Astrocyte (in vitro differentiated cells and primary cell): ENCODE measurements at regions not wholly inside any gene's neighbourhood (a gene's known extent, or its start where the extent isn't known, plus 50 kb on each side); places are given as distances from the start of the nearest gene placed in this dataset.

ENCODE experiments used
- DNase-seq: peaks from one replicate; pipeline ENCODE4 v3.0.0-alpha.2; 2010; ENCODE audit warnings: low read depth
- FAIRE-seq: peaks from 2 replicates; lab custom pipeline; 2011; peaks lifted over from hg19 to GRCh38; lab: Jason Lieb, UNC
- H2AFZ ChIP-seq: 2 replicates; pipeline ENCODE4 v1.6.0; 2012; ENCODE audit warnings: low read depth, low read length, inconsistent platforms
- H3K27ac ChIP-seq: 2 replicates; pipeline ENCODE4 v1.5.1; 2011; ENCODE audit warnings: low read depth, low read length, inconsistent platforms
- H3K27me3 ChIP-seq: 2 replicates; pipeline ENCODE4 v1.6.0; 2011; ENCODE audit warnings: low read length, inconsistent platforms; ENCODE audit not compliant: insufficient read depth
- H3K36me3 ChIP-seq: 2 replicates; pipeline ENCODE4 v1.5.1; 2011; ENCODE audit warnings: low read length, inconsistent platforms; ENCODE audit not compliant: insufficient read depth
- H3K4me1 ChIP-seq: 2 replicates; pipeline ENCODE4 v1.5.1; 2011; ENCODE audit warnings: low read length, inconsistent platforms; ENCODE audit not compliant: insufficient read depth
- H3K4me2 ChIP-seq: 2 replicates; pipeline ENCODE4 v1.6.0; 2012; ENCODE audit warnings: low read length, inconsistent platforms
- H3K4me3 ChIP-seq: 2 replicates; pipeline ENCODE4 v1.5.1; 2011; ENCODE audit warnings: low read depth, mild to moderate bottlenecking, low read length, inconsistent platforms; ENCODE audit not compliant: insufficient read depth
- H3K79me2 ChIP-seq: 2 replicates; pipeline ENCODE4 v1.6.0; 2012; ENCODE audit warnings: mild to moderate bottlenecking, low read length, inconsistent platforms; ENCODE audit not compliant: insufficient read depth
- H3K9ac ChIP-seq: 2 replicates; pipeline ENCODE4 v1.6.0; 2012; ENCODE audit warnings: mild to moderate bottlenecking, low read length, inconsistent platforms
- H3K9me3 ChIP-seq: 2 replicates; pipeline ENCODE4 v1.5.1; 2012; ENCODE audit warnings: low read depth, mild to moderate bottlenecking, low read length, inconsistent platforms; ENCODE audit not compliant: insufficient read depth
- H4K20me1 ChIP-seq: 2 replicates; pipeline ENCODE4 v1.6.0; 2012; ENCODE audit warnings: low read length, inconsistent platforms; ENCODE audit not compliant: insufficient read depth
- H3K27ac Mint-ChIP-seq: one replicate; pipeline ENCODE4 v1.8.0; 2021; ENCODE audit warnings: mild to moderate bottlenecking, mixed read lengths; ENCODE audit not compliant: unreplicated experiment
- H3K27me3 Mint-ChIP-seq: one replicate; pipeline ENCODE4 v1.8.0; 2021; ENCODE audit warnings: low read depth, mixed read lengths; ENCODE audit not compliant: unreplicated experiment
- H3K36me3 Mint-ChIP-seq: one replicate; pipeline ENCODE4 v1.8.0; 2021; ENCODE audit warnings: low read depth, mixed read lengths; ENCODE audit not compliant: unreplicated experiment
- H3K4me1 Mint-ChIP-seq: one replicate; pipeline ENCODE4 v1.8.0; 2021; ENCODE audit warnings: low read depth, mixed read lengths; ENCODE audit not compliant: unreplicated experiment
- H3K4me3 Mint-ChIP-seq: one replicate; pipeline ENCODE4 v1.8.0; 2021; ENCODE audit warnings: mild to moderate bottlenecking, moderate library complexity, mixed read lengths; ENCODE audit not compliant: unreplicated experiment
- H3K9me3 Mint-ChIP-seq: one replicate; pipeline ENCODE4 v1.8.0; 2021; ENCODE audit warnings: mild to moderate bottlenecking, mixed read lengths; ENCODE audit not compliant: unreplicated experiment
- CTCF ChIP-seq: IDR thresholded peaks from 2 replicates; pipeline ENCODE4 v1.5.1; 2011; ENCODE audit warnings: low read depth, mild to moderate bottlenecking, inconsistent platforms, low read length, moderate library complexity; ENCODE audit not compliant: insufficient read depth
- EZH2 ChIP-seq: IDR thresholded peaks from 2 replicates; pipeline ENCODE4 v1.6.1; 2012; ENCODE audit warnings: mild to moderate bottlenecking, low read length, inconsistent platforms; ENCODE audit not compliant: insufficient read depth

GRCh38 chr5:163379298-163380155 lies 57.9 kb upstream of the CCNG1 start:
- no peaks in the 10 kb centered on the region for H3K36me3 Mint-ChIP-seq
- peaks cover 12% of the 10 kb centered on the region for H3K4me1 ChIP-seq
- no peak overlapping the region for H3K27ac Mint-ChIP-seq

GRCh38 chr5:163381832-163382231 lies 55.6 kb upstream of the CCNG1 start:
- no peak overlapping the region for H3K27ac Mint-ChIP-seq
- TF ChIP-seq CTCF (no peak), EZH2 (no peak)
- H3K4me3 Mint-ChIP-seq = no peak overlapping the region
- Histone ChIP-seq H3K4me3 (no peak overlapping the region), H2AFZ (no peak overlapping the region), H3K9me3 (no peaks in the 10 kb centered on the region), H3K4me1 (peaks cover 12% of the 10 kb centered on the region), H3K79me2 (no peaks in the 10 kb centered on the region), H3K27me3 (no peaks in the 10 kb centered on the region), H3K36me3 (no peaks in the 10 kb centered on the region), H3K27ac (no peak overlapping the region), H3K9ac (no peak overlapping the region), H3K4me2 (no peak overlapping the region), H4K20me1 (no peaks in the 10 kb centered on the region)
- H3K4me1 Mint-ChIP-seq = peaks cover 7% of the 10 kb centered on the region
- no peak for FAIRE-seq
- H3K9me3 Mint-ChIP-seq = peaks cover under 1% of the 10 kb centered on the region
- H3K36me3 Mint-ChIP-seq = no peaks in the 10 kb centered on the region
- peaks cover 2% of the 10 kb centered on the region for H3K27me3 Mint-ChIP-seq
- DNase-seq = no peak

More at GRCh38 chr5:163379298-163380155, 57.9 kb upstream of the CCNG1 start:
- no peak overlapping the region for H3K9ac ChIP-seq
- Mint-ChIP-seq H3K4me1 (peaks cover 7% of the 10 kb centered on the region), H3K4me3 (no peak overlapping the region), H3K27me3 (no peaks in the 10 kb centered on the region), H3K9me3 (no peaks in the 10 kb centered on the region)
- H3K36me3 ChIP-seq = no peaks in the 10 kb centered on the region
- H3K4me2 ChIP-seq = peak overlapping the region; percentile 42
- H3K27ac ChIP-seq = no peak overlapping the region
- no peak overlapping the region for H3K4me3 ChIP-seq
- H3K9me3 ChIP-seq = no peaks in the 10 kb centered on the region
- H3K27me3 ChIP-seq = no peaks in the 10 kb centered on the region
- DNase-seq (peak; percentile 92), FAIRE-seq (peak; percentile 13)
- TF ChIP-seq EZH2 = no peak
- no peak for TF ChIP-seq CTCF
- H3K79me2 ChIP-seq = no peaks in the 10 kb centered on the region
- H2AFZ ChIP-seq = no peak overlapping the region
- H4K20me1 ChIP-seq = no peaks in the 10 kb centered on the region

GRCh38 chr5:163383754-163384153 lies 53.6 kb upstream of the CCNG1 start:
- H3K4me1 Mint-ChIP-seq = peaks cover 7% of the 10 kb centered on the region
- H2AFZ ChIP-seq = no peak overlapping the region
- peaks cover 2% of the 10 kb centered on the region for H3K27me3 Mint-ChIP-seq
- no peak overlapping the region for H3K4me3 Mint-ChIP-seq
- H3K79me2 ChIP-seq = no peaks in the 10 kb centered on the region
- no peaks in the 10 kb centered on the region for H3K9me3 ChIP-seq
- H3K4me2 ChIP-seq = no peak overlapping the region
- no peak overlapping the region for H3K9ac ChIP-seq
- no peaks in the 10 kb centered on the region for H3K27me3 ChIP-seq
- no peak overlapping the region for H3K4me3 ChIP-seq
- no peaks in the 10 kb centered on the region for H4K20me1 ChIP-seq
- no peak overlapping the region for H3K27ac ChIP-seq
- DNase-seq (no peak), FAIRE-seq (no peak)
- TF ChIP-seq EZH2 (no peak), CTCF (no peak)
- H3K36me3 ChIP-seq = no peaks in the 10 kb centered on the region
- H3K27ac Mint-ChIP-seq = no peak overlapping the region
- peaks cover 11% of the 10 kb centered on the region for H3K4me1 ChIP-seq
- no peaks in the 10 kb centered on the region for H3K36me3 Mint-ChIP-seq
- H3K9me3 Mint-ChIP-seq = peaks cover 2% of the 10 kb centered on the region
